SU-DHL-6 (cell line): ENCODE measurements at regions not wholly inside any gene's neighbourhood (a gene's known extent, or its start where the extent isn't known, plus 50 kb on each side); places are given as distances from the start of the nearest gene placed in this dataset.

Experiments
- H2AFZ ChIP-seq: fragments of 200-600 bp; sonication (generic); 2 replicates; pipeline ENCODE4 v1.6.1; 2014; ENCODE audit warnings: low read depth, mild to moderate bottlenecking, moderate library complexity, mixed read lengths, antibody characterized with exemption, low read length; ENCODE audit not compliant: severe bottlenecking
- H3F3A ChIP-seq: fragments of 200-600 bp; shearing (Covaris generic); 2 replicates; pipeline ENCODE4 v1.6.0; 2016; ENCODE audit warnings: antibody characterized with exemption, mild to moderate bottlenecking; ENCODE audit not compliant: insufficient read depth
- H3K27ac ChIP-seq: fragments of 200-600 bp; sonication (generic); 2 replicates; pipeline ENCODE4 v1.5.1; 2016; ENCODE audit warnings: low read depth, mild to moderate bottlenecking, low read length, moderate library complexity, mixed read lengths
- H3K27me3 ChIP-seq: fragments of 200-600 bp; sonication (generic), shearing (Covaris generic); 2 replicates; pipeline ENCODE4 v1.6.0; 2014; ENCODE audit warnings: mild to moderate bottlenecking, low read length
- H3K36me3 ChIP-seq: fragments of 200-600 bp; sonication (generic); 2 replicates; pipeline ENCODE4 v1.6.1; 2014; ENCODE audit warnings: mild to moderate bottlenecking, low read length, mixed read lengths
- H3K4me2 ChIP-seq: fragments of 300-600, 200-600 bp; shearing (Covaris generic), sonication (generic); 2 replicates; pipeline ENCODE4 v1.6.0; 2014; ENCODE audit warnings: low read length, low read depth, mild to moderate bottlenecking; ENCODE audit not compliant: poor library complexity, severe bottlenecking
- H3K4me3 ChIP-seq: fragments of 200-600 bp; sonication (generic); 2 replicates; pipeline ENCODE4 v1.5.1; 2014; ENCODE audit warnings: antibody characterized with exemption, low read length, mild to moderate bottlenecking, mixed read lengths; ENCODE audit not compliant: insufficient read depth, poor library complexity, severe bottlenecking
- H3K79me2 ChIP-seq: fragments of 200-600 bp; sonication (generic); 2 replicates; pipeline ENCODE4 v1.6.1; 2014; ENCODE audit warnings: mild to moderate bottlenecking, low read length, moderate library complexity; ENCODE audit not compliant: insufficient read depth
- H3K9ac ChIP-seq: fragments of 200-600 bp; sonication (generic); 2 replicates; pipeline ENCODE4 v1.7.0; 2014; ENCODE audit warnings: mild to moderate bottlenecking, low read length
- H3K9me2 ChIP-seq: fragments of 200-600 bp; sonication (generic); replicated peaks from 2 replicates; pipeline ENCODE4 v1.6.1; 2014; ENCODE audit warnings: low read length; ENCODE audit not compliant: insufficient read depth
- H3K9me3 ChIP-seq: fragments of 200-600 bp; sonication (generic); 2 replicates; pipeline ENCODE4 v1.6.1; 2014; ENCODE audit warnings: low read length, mixed read lengths; ENCODE audit not compliant: insufficient read depth
- H4K20me1 ChIP-seq: fragments of 200-600 bp; sonication (generic); 2 replicates; pipeline ENCODE4 v1.6.1; 2014; ENCODE audit warnings: low read depth, mild to moderate bottlenecking, antibody characterized with exemption, low read length, moderate library complexity, mixed read lengths
- CTCF ChIP-seq: fragments of 200-600 bp; sonication (generic); IDR thresholded peaks from one replicate; pipeline ENCODE4 v1.5.1; 2017; ENCODE audit warnings: antibody characterized with exemption, mild to moderate bottlenecking, low read length, moderate library complexity; ENCODE audit not compliant: insufficient read depth, poor library complexity, severe bottlenecking
- EZH2phosphoT487 ChIP-seq: fragments of 200-600 bp; sonication (generic), shearing (Covaris generic); conservative IDR thresholded peaks from 2 replicates; pipeline ENCODE4 v1.6.1; 2018; ENCODE audit warnings: mild to moderate bottlenecking, antibody characterized with exemption, low read length, moderate library complexity, mixed read lengths

GRCh38 chr3:43966126-43966525 lies 275.4 kb downstream of the ABHD5 start:
- Histone ChIP-seq H3K27ac (no peak overlapping the region), H3K9ac (no peak overlapping the region), H3K4me2 (no peak overlapping the region), H3K79me2 (no peaks in the 10 kb centered on the region), H3K4me3 (no peak overlapping the region), H3K27me3 (no peaks in the 10 kb centered on the region), H3K9me3 (no peaks in the 10 kb centered on the region), H3K9me2 (no peaks in the 10 kb centered on the region), H3K36me3 (no peaks in the 10 kb centered on the region), H3F3A (no peaks in the 10 kb centered on the region), H4K20me1 (no peaks in the 10 kb centered on the region), H2AFZ (no peak overlapping the region)
- TF ChIP-seq CTCF (no peak), EZH2phosphoT487 (no peak)

- H3K9me2 ChIP-seq, result no peaks in the 10 kb centered on the region
- no peaks in the 10 kb centered on the region for H3K79me2 ChIP-seq
- no peak overlapping the region for H3K4me2 ChIP-seq
- H3K36me3 ChIP-seq, result no peaks in the 10 kb centered on the region
- no peak for TF ChIP-seq EZH2phosphoT487
- TF ChIP-seq CTCF, result no peak
- no peak overlapping the region for H2AFZ ChIP-seq
- H3K9me3 ChIP-seq, result no peaks in the 10 kb centered on the region
- no peak overlapping the region for H3K4me3 ChIP-seq
- H3K27me3 ChIP-seq, result no peaks in the 10 kb centered on the region
- no peaks in the 10 kb centered on the region for H3F3A ChIP-seq
- H4K20me1 ChIP-seq, result no peaks in the 10 kb centered on the region
- H3K27ac ChIP-seq, result no peak overlapping the region
- no peak overlapping the region for H3K9ac ChIP-seq
Measured at GRCh38 chr3:43966530-43966929, 275.2 kb upstream of the TOPAZ1 start.

GRCh38 chr3:43968465-43968864 lies 273.2 kb upstream of the TOPAZ1 start:
- Histone ChIP-seq H3K4me3 (no peak overlapping the region), H3K27ac (no peak overlapping the region), H3K4me2 (no peak overlapping the region), H3K9me3 (no peaks in the 10 kb centered on the region), H3K9me2 (no peaks in the 10 kb centered on the region), H3K36me3 (no peaks in the 10 kb centered on the region), H3F3A (no peaks in the 10 kb centered on the region), H2AFZ (no peak overlapping the region), H3K9ac (no peak overlapping the region), H4K20me1 (no peaks in the 10 kb centered on the region), H3K79me2 (no peaks in the 10 kb centered on the region), H3K27me3 (no peaks in the 10 kb centered on the region)
- TF ChIP-seq CTCF (no peak), EZH2phosphoT487 (no peak)

DNA sequence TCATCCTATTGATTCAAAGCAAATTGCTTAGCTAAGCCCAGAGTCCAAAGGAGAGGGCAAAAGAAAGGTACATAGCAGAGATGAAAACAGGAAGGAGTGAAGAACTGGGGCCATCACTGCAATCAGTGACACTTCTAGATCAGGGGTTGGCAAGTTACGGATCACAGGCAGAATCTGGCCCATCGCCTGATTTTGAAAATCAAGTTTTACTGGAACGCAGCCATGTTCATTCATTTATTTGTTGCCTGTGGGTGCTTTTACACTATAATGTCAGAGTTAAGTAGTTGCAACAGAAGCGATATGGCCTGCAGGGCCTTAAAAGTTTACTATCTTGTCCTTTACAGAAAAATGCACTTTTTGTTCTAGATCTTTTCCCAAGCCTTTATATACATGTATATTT lies 271.7 kb upstream of the TOPAZ1 start:
- Histone ChIP-seq H3K9me3 (no peaks in the 10 kb centered on the region), H2AFZ (no peak overlapping the region), H3K36me3 (no peaks in the 10 kb centered on the region), H3K27ac (no peak overlapping the region), H3K27me3 (no peaks in the 10 kb centered on the region), H3K4me3 (no peak overlapping the region), H3K9ac (no peak overlapping the region), H4K20me1 (no peaks in the 10 kb centered on the region), H3K4me2 (no peak overlapping the region), H3K9me2 (no peaks in the 10 kb centered on the region), H3F3A (no peaks in the 10 kb centered on the region), H3K79me2 (no peaks in the 10 kb centered on the region)
- TF ChIP-seq CTCF (no peak), EZH2phosphoT487 (no peak)
